BLaER1 (cell line): ENCODE measurements at regions not wholly inside any gene's neighbourhood (a gene's known extent, or its start where the extent isn't known, plus 50 kb on each side); places are given as distances from the start of the nearest gene placed in this dataset.

Experiments
- H3K27ac ChIP-seq: shearing (Covaris generic); formaldehyde crosslinking; 2 replicates; pipeline ENCODE4 v1.8.1; 2022
- H3K27me3 ChIP-seq: shearing (Covaris generic); formaldehyde crosslinking; 2 replicates; pipeline ENCODE4 v1.8.1; 2022
- H3K36me3 ChIP-seq: shearing (Covaris generic); formaldehyde crosslinking; 2 replicates; pipeline ENCODE4 v1.8.1; 2022
- H3K4me1 ChIP-seq: shearing (Covaris generic); formaldehyde crosslinking; 2 replicates; pipeline ENCODE4 v1.8.1; 2022
- H3K4me2 ChIP-seq: shearing (Covaris generic); formaldehyde crosslinking; 2 replicates; pipeline ENCODE4 v1.8.1; 2022
- H3K4me3 ChIP-seq: shearing (Covaris generic); formaldehyde crosslinking; 2 replicates; pipeline ENCODE4 v1.8.1; 2022
- H3K9ac ChIP-seq: shearing (Covaris generic); formaldehyde crosslinking; 2 replicates; pipeline ENCODE4 v1.8.1; 2022
- H3K9me3 ChIP-seq: shearing (Covaris generic); formaldehyde crosslinking; 2 replicates; pipeline ENCODE4 v1.8.1; 2022
- H4K20me1 ChIP-seq: shearing (Covaris generic); formaldehyde crosslinking; 2 replicates; pipeline ENCODE4 v1.8.1; 2022
- Cebpa-rat ChIP-seq: shearing (Covaris generic); IDR thresholded peaks from 2 replicates; pipeline ENCODE4 v1.8.1; 2022

DNA sequence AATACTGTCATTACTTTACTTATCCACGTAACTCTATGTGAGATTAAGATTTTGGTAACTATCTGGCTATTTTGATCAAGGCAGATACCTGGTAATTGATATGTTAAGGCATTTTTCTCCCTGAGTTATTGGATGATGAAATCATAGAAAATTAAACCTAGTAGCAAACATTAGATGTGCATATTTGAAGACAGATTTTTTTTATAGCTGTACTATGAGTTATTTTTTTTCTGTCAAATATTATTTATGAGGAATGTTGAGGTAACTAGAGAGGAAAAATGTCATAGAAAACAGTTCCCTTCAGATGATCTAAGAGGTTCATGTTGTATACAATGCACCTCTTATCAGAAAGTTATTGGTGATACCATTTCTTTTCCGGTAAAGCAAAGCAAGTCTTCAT lies 64.9 kb upstream of the SLC38A2 start:
- H3K4me1 ChIP-seq: no peaks in the 10 kb centered on the region
- no peaks in the 10 kb centered on the region for H3K27me3 ChIP-seq

GRCh38 chr12:46436747-46437146 lies 64.2 kb upstream of the SLC38A2 start:
- Histone ChIP-seq H3K4me3 (no peak overlapping the region), H3K9ac (no peak overlapping the region), H3K4me1 (no peaks in the 10 kb centered on the region), H3K9me3 (no peaks in the 10 kb centered on the region), H3K27me3 (no peaks in the 10 kb centered on the region), H3K4me2 (no peak overlapping the region), H3K27ac (no peak overlapping the region), H3K36me3 (no peaks in the 10 kb centered on the region), H4K20me1 (no peaks in the 10 kb centered on the region)
- TF ChIP-seq Cebpa-rat: no peak

More for the DNA sequence above, 64.9 kb upstream of the SLC38A2 start:
- no peak overlapping the region for H3K4me2 ChIP-seq
- TF ChIP-seq Cebpa-rat: no peak
- no peaks in the 10 kb centered on the region for H3K9me3 ChIP-seq
- H3K9ac ChIP-seq: no peak overlapping the region
- H3K27ac ChIP-seq: no peak overlapping the region
- no peaks in the 10 kb centered on the region for H4K20me1 ChIP-seq
- no peaks in the 10 kb centered on the region for H3K36me3 ChIP-seq
- no peak overlapping the region for H3K4me3 ChIP-seq

DNA sequence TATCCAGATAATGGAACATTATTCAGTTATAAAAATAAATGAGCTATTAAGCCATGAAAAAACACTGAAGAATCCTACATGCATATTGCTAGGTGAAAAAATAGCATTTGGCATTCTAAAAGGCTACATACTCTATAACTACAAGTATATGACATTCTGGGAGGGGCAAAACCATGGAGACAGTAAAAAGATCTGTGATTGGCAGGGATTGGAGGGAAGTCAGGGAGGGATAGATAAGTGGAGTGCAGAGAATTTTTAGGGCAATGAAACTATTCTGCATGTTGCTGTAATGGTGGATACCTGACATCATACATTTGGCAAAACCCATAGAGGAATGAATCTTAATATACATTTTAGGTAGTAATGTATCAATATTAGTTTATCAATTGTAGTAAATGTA lies 63.1 kb upstream of the SLC38A2 start:
- Histone ChIP-seq H3K27me3 (no peaks in the 10 kb centered on the region), H3K4me3 (no peak overlapping the region), H3K4me1 (no peaks in the 10 kb centered on the region; the same call in 1 of the 2 replicates), H4K20me1 (no peaks in the 10 kb centered on the region), H3K36me3 (no peaks in the 10 kb centered on the region), H3K4me2 (no peak overlapping the region), H3K9ac (no peak overlapping the region), H3K9me3 (no peaks in the 10 kb centered on the region), H3K27ac (no peak overlapping the region)
- no peak for TF ChIP-seq Cebpa-rat

DNA sequence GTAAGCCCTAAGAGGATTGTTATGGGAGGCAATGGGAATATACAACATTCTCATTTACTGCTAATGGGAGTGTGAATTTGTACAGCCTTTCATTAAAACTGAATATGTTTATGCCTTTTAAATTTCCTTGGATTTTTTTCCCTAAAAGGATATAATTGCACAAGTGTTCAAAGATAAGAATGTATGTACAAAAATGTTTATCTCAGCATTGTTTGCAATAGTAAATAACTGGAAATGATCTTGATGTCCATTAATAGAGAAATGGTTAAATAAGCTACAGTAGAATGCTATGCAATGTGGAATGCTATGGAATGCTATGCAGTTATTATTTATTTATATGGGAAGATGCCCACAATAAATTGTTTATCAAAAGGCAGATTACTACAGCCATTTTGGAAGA lies 62.5 kb upstream of the SLC38A2 start:
- no peak overlapping the region for H3K4me2 ChIP-seq
- H3K9me3 ChIP-seq: no peaks in the 10 kb centered on the region
- H3K36me3 ChIP-seq: no peaks in the 10 kb centered on the region
- H3K4me3 ChIP-seq: no peak overlapping the region
- no peak overlapping the region for H3K27ac ChIP-seq
- H3K4me1 ChIP-seq: no peaks in the 10 kb centered on the region; the same call in 1 of the 2 replicates
- no peaks in the 10 kb centered on the region for H4K20me1 ChIP-seq
- no peak overlapping the region for H3K9ac ChIP-seq
- H3K27me3 ChIP-seq: no peaks in the 10 kb centered on the region
- no peak for TF ChIP-seq Cebpa-rat

- H3K9me3 ChIP-seq: no peaks in the 10 kb centered on the region
- no peak overlapping the region for H3K4me2 ChIP-seq
- H4K20me1 ChIP-seq: no peaks in the 10 kb centered on the region
- H3K27ac ChIP-seq: no peak overlapping the region
- H3K36me3 ChIP-seq: no peaks in the 10 kb centered on the region
- no peak for TF ChIP-seq Cebpa-rat
- H3K9ac ChIP-seq: no peak overlapping the region
- H3K4me1 ChIP-seq: no peaks in the 10 kb centered on the region; the same call in 1 of the 2 replicates
- H3K27me3 ChIP-seq: no peaks in the 10 kb centered on the region
- no peak overlapping the region for H3K4me3 ChIP-seq
Measured at GRCh38 chr12:46433829-46434228, 61.3 kb upstream of the SLC38A2 start.

DNA sequence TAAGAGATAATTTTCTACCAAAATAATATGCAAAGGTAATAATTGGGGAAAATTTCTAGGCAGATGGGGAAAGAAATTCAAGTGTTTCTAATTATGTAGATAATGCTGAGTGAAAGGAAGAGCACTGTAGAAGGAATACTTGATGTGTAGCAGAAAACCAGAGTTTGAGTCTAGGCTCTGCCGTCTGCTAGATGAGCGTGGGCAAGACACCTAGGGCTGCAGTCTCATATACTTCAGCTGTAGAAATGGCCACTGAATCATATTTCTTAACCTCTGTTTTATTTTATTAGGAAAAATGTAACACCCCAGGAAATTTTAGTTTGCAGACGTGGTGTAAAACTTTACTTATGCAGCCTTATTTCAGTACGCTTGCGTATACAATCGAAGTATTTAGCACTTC lies 59.8 kb upstream of the SLC38A2 start:
- no peak for TF ChIP-seq Cebpa-rat
- Histone ChIP-seq H3K36me3 (no peaks in the 10 kb centered on the region), H4K20me1 (no peaks in the 10 kb centered on the region), H3K27me3 (no peaks in the 10 kb centered on the region), H3K4me2 (no peak overlapping the region), H3K27ac (no peak overlapping the region), H3K4me3 (no peak overlapping the region), H3K9ac (no peak overlapping the region), H3K4me1 (no peaks in the 10 kb centered on the region; the same call in 1 of the 2 replicates), H3K9me3 (no peaks in the 10 kb centered on the region)

GRCh38 chr12:46430340-46430948 lies 57.9 kb upstream of the SLC38A2 start:
- H3K36me3 ChIP-seq: no peaks in the 10 kb centered on the region
- peak; percentile 32; the same call in 1 of the 2 replicates for TF ChIP-seq Cebpa-rat
- H3K4me3 ChIP-seq: no peak overlapping the region
- H3K9me3 ChIP-seq: no peaks in the 10 kb centered on the region
- H3K4me1 ChIP-seq: no peaks in the 10 kb centered on the region; the same call in 1 of the 2 replicates
- H3K4me2 ChIP-seq: no peak overlapping the region
- H3K27ac ChIP-seq: no peak overlapping the region
- no peaks in the 10 kb centered on the region for H4K20me1 ChIP-seq
- H3K27me3 ChIP-seq: no peaks in the 10 kb centered on the region
- H3K9ac ChIP-seq: no peak overlapping the region
